ENCODE measurements at regions not wholly inside any gene's neighbourhood (a gene's known extent, or its start where the extent isn't known, plus 50 kb on each side); places are given as distances from the start of the nearest gene placed in this dataset.

- TF ChIP-seq CTCF (conservative IDR thresholded peaks at IDR 0.05; ENCODE audit: low read length) (no peak), EZH2phosphoT487 (IDR thresholded peaks at IDR 0.05; ENCODE audit: borderline replicate concordance, low read depth, low read length) (no peak)
Measured at GRCh38 chr12:127619869-127620734, 646.9 kb upstream of the TMEM132C start.
